ENCODE measurements at regions not wholly inside any gene's neighbourhood (a gene's known extent, or its start where the extent isn't known, plus 50 kb on each side); places are given as distances from the start of the nearest gene placed in this dataset.

DNA sequence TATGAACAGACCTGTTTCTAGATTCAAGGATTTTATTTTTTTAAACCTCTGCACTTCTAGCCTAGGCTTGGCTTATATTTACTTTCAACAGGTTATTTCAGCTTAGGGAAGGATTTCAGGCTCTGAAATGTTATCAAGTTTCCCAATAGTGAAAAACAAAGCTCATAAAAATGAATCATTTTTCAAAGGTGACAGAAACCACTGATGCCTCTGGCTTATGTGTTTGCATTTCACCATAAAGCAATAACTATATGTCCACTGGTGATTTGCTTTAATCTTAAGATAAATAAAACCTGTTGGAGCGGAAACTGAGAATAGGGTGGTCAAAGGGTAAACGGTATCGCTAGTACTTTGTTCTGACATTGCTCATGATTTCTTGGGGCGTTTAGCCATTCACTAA lies 141.2 kb upstream of the LRIG1 start:
- TF ChIP-seq, protein P1, sequence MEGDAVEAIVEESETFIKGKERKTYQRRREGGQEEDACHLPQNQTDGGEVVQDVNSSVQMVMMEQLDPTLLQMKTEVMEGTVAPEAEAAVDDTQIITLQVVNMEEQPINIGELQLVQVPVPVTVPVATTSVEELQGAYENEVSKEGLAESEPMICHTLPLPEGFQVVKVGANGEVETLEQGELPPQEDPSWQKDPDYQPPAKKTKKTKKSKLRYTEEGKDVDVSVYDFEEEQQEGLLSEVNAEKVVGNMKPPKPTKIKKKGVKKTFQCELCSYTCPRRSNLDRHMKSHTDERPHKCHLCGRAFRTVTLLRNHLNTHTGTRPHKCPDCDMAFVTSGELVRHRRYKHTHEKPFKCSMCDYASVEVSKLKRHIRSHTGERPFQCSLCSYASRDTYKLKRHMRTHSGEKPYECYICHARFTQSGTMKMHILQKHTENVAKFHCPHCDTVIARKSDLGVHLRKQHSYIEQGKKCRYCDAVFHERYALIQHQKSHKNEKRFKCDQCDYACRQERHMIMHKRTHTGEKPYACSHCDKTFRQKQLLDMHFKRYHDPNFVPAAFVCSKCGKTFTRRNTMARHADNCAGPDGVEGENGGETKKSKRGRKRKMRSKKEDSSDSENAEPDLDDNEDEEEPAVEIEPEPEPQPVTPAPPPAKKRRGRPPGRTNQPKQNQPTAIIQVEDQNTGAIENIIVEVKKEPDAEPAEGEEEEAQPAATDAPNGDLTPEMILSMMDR (IDR thresholded peaks at IDR 0.05; ENCODE audit: extremely low read depth in 1 of 2, insufficient read depth in 1 of 2, low read depth in 1 of 2, low read length in 2 of 2) = no peak
- no peak for TF ChIP-seq EZH2 (IDR thresholded peaks at IDR 0.05; ENCODE audit: borderline replicate concordance, low read depth, low read length, severe bottlenecking)
- TF ChIP-seq POLR2AphosphoS5 (IDR thresholded peaks at IDR 0.05; ENCODE audit: insufficient read depth, low read depth, low read length) = no peak
- no peak for TF ChIP-seq POLR2A (IDR thresholded peaks at IDR 0.05; ENCODE audit: low read depth, low read length)
- no peak for TF ChIP-seq GATA2 (IDR thresholded peaks at IDR 0.05; ENCODE audit: insufficient read depth, insufficient read length, low read depth, low read length)

Data from endothelial cell of umbilical vein (primary cell).